ENCODE measurements at regions not wholly inside any gene's neighbourhood (a gene's known extent, or its start where the extent isn't known, plus 50 kb on each side); places are given as distances from the start of the nearest gene placed in this dataset.

GRCh38 chr4:187444061-187444460 is 551.5 kb upstream of the ZFP42 start:
- TF ChIP-seq, protein P1, sequence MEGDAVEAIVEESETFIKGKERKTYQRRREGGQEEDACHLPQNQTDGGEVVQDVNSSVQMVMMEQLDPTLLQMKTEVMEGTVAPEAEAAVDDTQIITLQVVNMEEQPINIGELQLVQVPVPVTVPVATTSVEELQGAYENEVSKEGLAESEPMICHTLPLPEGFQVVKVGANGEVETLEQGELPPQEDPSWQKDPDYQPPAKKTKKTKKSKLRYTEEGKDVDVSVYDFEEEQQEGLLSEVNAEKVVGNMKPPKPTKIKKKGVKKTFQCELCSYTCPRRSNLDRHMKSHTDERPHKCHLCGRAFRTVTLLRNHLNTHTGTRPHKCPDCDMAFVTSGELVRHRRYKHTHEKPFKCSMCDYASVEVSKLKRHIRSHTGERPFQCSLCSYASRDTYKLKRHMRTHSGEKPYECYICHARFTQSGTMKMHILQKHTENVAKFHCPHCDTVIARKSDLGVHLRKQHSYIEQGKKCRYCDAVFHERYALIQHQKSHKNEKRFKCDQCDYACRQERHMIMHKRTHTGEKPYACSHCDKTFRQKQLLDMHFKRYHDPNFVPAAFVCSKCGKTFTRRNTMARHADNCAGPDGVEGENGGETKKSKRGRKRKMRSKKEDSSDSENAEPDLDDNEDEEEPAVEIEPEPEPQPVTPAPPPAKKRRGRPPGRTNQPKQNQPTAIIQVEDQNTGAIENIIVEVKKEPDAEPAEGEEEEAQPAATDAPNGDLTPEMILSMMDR (optimal IDR thresholded peaks at IDR 0.05 in 1 of 3, IDR thresholded peaks at IDR 0.05 in 1 of 3, conservative IDR thresholded peaks at IDR 0.05 in 1 of 3; ENCODE audit: extremely low read depth in 1 of 3, insufficient read depth in 2 of 3, low read length in 3 of 3), result no peak
- no peak for TF ChIP-seq EZH2 (IDR thresholded peaks at IDR 0.05; ENCODE audit: low read length)
